ENCODE measurements at regions not wholly inside any gene's neighbourhood (a gene's known extent, or its start where the extent isn't known, plus 50 kb on each side); places are given as distances from the start of the nearest gene placed in this dataset.

DNA sequence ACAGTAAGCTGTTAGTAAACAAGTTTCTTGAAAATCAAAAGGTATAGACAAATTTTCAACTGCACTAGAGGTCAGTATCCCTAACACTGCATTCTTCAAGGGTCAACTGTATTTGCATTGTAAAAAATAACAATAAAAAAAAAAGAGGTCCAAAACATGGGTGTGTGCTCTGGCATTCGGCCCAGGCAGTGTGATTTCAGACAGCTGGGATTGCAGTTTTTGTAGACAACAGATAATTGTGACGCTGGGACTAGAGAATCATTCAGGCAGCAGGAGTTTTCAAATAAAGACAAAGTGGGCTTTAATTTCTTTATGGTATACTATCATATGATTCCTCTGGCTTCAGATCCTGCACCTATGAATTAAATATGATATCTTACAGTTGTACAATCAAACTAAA is 543.2 kb upstream of the SEMA3D start:
- Mint-ChIP-seq H3K27me3 (ENCODE audit: insufficient read depth) (no peaks in the 10 kb centered on the region), H3K4me1 (ENCODE audit: low read depth) (no peaks in the 10 kb centered on the region), H3K9me3 (peaks cover 3% of the 10 kb centered on the region), H3K4me3 (no peak overlapping the region), H3K27ac (no peak overlapping the region), H3K36me3 (ENCODE audit: low read depth) (no peaks in the 10 kb centered on the region)
- no peak for DNase-seq (ENCODE audit: low spot score)
- intact Hi-C loops (cut with micrococcal nuclease): no loop called here

GRCh38 chr7:85725026-85725425 is 538.2 kb upstream of the SEMA3D start:
- Mint-ChIP-seq H3K9me3 (no peaks in the 10 kb centered on the region), H3K27ac (no peak overlapping the region), H3K27me3 (ENCODE audit: insufficient read depth) (no peaks in the 10 kb centered on the region), H3K4me1 (ENCODE audit: low read depth) (no peaks in the 10 kb centered on the region), H3K4me3 (no peak overlapping the region), H3K36me3 (ENCODE audit: low read depth) (no peaks in the 10 kb centered on the region)
- DNase-seq (ENCODE audit: low spot score): no peak
- intact Hi-C loops (cut with micrococcal nuclease): no loop called here

DNA sequence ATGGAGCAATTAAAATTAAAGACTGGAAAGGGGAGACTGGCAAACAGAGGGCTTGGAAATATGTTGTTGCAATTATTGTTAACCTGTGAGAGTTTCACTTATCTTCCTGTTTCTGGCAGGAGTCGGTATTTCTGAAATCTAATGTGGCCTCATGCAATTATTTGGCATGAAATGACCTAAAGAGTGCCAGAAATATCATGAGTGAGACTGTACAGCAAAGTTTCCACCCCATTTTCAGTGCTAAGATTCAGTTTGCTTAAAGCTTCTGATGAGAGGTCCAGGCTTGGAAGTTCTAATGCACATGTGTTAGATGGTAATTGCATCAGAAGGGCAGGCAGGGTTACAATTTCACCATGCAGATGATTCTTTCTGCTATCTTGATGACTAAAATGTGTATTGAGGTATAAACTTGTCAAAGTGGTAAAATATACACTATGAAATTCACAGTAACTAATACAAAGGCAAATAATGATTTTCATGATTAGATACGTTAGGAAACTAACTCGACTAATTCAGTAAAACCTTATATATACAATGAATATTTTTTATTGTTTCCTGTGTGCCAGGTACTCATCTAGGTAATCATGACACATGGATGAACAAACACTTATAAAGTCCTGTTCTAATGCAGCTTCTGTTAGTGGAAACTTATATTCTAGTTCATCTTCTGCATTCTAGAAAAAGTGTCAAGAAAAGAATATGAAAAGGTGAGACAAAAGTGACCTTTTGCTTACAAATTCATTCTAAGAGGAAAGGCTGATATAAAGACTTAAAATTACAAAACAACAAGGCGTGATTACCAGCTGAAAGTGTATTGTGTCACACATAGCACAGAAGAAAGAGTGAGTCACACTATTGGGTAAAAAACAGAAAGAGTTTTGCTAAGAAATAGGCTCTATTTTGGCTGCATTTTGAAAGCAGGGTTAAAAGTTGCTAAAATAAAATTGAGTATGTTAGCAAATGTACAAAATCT is 533.4 kb upstream of the SEMA3D start:
- no peaks in the 10 kb centered on the region for H3K27me3 Mint-ChIP-seq (ENCODE audit: insufficient read depth)
- DNase-seq (ENCODE audit: low spot score): no peak
- intact Hi-C loops (cut with micrococcal nuclease): no loop called here
- no peak overlapping the region for H3K27ac Mint-ChIP-seq
- no peak overlapping the region for H3K4me3 Mint-ChIP-seq
- no peaks in the 10 kb centered on the region for H3K36me3 Mint-ChIP-seq (ENCODE audit: low read depth)
- H3K4me1 Mint-ChIP-seq (ENCODE audit: low read depth): no peaks in the 10 kb centered on the region
- no peaks in the 10 kb centered on the region for H3K9me3 Mint-ChIP-seq

- Mint-ChIP-seq H3K4me1 (ENCODE audit: low read depth) (no peaks in the 10 kb centered on the region), H3K4me3 (no peak overlapping the region), H3K9me3 (no peaks in the 10 kb centered on the region), H3K36me3 (ENCODE audit: low read depth) (no peaks in the 10 kb centered on the region), H3K27ac (no peak overlapping the region), H3K27me3 (ENCODE audit: insufficient read depth) (no peaks in the 10 kb centered on the region)
- DNase-seq (ENCODE audit: low spot score): no peak
- intact Hi-C loops (cut with micrococcal nuclease): no loop called here
Measured at GRCh38 chr7:85716353-85716752, 529.5 kb upstream of the SEMA3D start.

- intact Hi-C loops (cut with micrococcal nuclease): no loop called here
- no peaks in the 10 kb centered on the region for H3K36me3 Mint-ChIP-seq (ENCODE audit: low read depth)
- no peak overlapping the region for H3K4me3 Mint-ChIP-seq
- H3K4me1 Mint-ChIP-seq (ENCODE audit: low read depth): no peaks in the 10 kb centered on the region
- no peak for DNase-seq (ENCODE audit: low spot score)
- no peak overlapping the region for H3K27ac Mint-ChIP-seq
- no peaks in the 10 kb centered on the region for H3K9me3 Mint-ChIP-seq
- no peaks in the 10 kb centered on the region for H3K27me3 Mint-ChIP-seq (ENCODE audit: insufficient read depth)
Measured at GRCh38 chr7:85714951-85715350, 528.1 kb upstream of the SEMA3D start.

- no peaks in the 10 kb centered on the region for H3K27me3 Mint-ChIP-seq (ENCODE audit: insufficient read depth)
- H3K27ac Mint-ChIP-seq: no peak overlapping the region
- H3K4me1 Mint-ChIP-seq (ENCODE audit: low read depth): no peaks in the 10 kb centered on the region
- no peak overlapping the region for H3K4me3 Mint-ChIP-seq
- intact Hi-C loops (cut with micrococcal nuclease): no loop called here
- no peaks in the 10 kb centered on the region for H3K36me3 Mint-ChIP-seq (ENCODE audit: low read depth)
- H3K9me3 Mint-ChIP-seq: no peaks in the 10 kb centered on the region
- no peak for DNase-seq (ENCODE audit: low spot score)
Measured at GRCh38 chr7:85714043-85714578, 527.3 kb upstream of the SEMA3D start.

GRCh38 chr7:85713171-85713570 is 526.3 kb upstream of the SEMA3D start:
- H3K27me3 Mint-ChIP-seq (ENCODE audit: insufficient read depth): no peaks in the 10 kb centered on the region
- H3K9me3 Mint-ChIP-seq: no peaks in the 10 kb centered on the region
- no peaks in the 10 kb centered on the region for H3K4me1 Mint-ChIP-seq (ENCODE audit: low read depth)
- intact Hi-C loops (cut with micrococcal nuclease): no loop called here
- no peak overlapping the region for H3K27ac Mint-ChIP-seq
- H3K4me3 Mint-ChIP-seq: no peak overlapping the region
- DNase-seq (ENCODE audit: low spot score): no peak
- H3K36me3 Mint-ChIP-seq (ENCODE audit: low read depth): no peaks in the 10 kb centered on the region

GRCh38 chr7:85711894-85712293 is 525.0 kb upstream of the SEMA3D start:
- Mint-ChIP-seq H3K36me3 (ENCODE audit: low read depth) (no peaks in the 10 kb centered on the region), H3K27ac (no peak overlapping the region), H3K4me1 (ENCODE audit: low read depth) (no peaks in the 10 kb centered on the region), H3K4me3 (no peak overlapping the region), H3K27me3 (ENCODE audit: insufficient read depth) (no peaks in the 10 kb centered on the region), H3K9me3 (no peaks in the 10 kb centered on the region)
- intact Hi-C loops (cut with micrococcal nuclease): no loop called here
- no peak for DNase-seq (ENCODE audit: low spot score)

GRCh38 chr7:85710960-85711359 is 524.1 kb upstream of the SEMA3D start:
- H3K27me3 Mint-ChIP-seq (ENCODE audit: insufficient read depth): no peaks in the 10 kb centered on the region

DNA sequence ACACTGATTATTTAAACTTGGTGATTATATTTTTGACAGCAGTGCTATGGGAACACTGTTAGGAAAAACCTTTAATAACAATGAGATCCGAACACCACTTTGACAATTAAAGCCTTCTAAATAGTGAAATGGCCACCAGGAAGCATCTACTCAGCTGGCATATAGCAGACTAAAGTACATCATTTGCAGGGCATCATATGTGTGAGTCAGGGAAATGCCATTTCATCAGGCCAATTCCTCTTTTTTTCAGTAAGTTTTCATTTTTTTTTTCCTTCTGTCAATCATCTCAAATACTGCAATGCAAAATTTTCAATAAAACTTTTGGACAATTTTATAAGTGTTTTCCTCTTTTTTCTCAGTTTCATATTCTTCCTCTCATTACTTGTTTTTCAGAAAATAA is 521.4 kb upstream of the SEMA3D start:
- no peak overlapping the region for H3K4me3 Mint-ChIP-seq

More at GRCh38 chr7:85710960-85711359, 524.1 kb upstream of the SEMA3D start:
- intact Hi-C loops (cut with micrococcal nuclease): no loop called here
- H3K4me3 Mint-ChIP-seq: no peak overlapping the region
- no peak overlapping the region for H3K27ac Mint-ChIP-seq
- H3K9me3 Mint-ChIP-seq: no peaks in the 10 kb centered on the region
- no peak for DNase-seq (ENCODE audit: low spot score)
- H3K36me3 Mint-ChIP-seq (ENCODE audit: low read depth): no peaks in the 10 kb centered on the region
- H3K4me1 Mint-ChIP-seq (ENCODE audit: low read depth): no peaks in the 10 kb centered on the region

DNA sequence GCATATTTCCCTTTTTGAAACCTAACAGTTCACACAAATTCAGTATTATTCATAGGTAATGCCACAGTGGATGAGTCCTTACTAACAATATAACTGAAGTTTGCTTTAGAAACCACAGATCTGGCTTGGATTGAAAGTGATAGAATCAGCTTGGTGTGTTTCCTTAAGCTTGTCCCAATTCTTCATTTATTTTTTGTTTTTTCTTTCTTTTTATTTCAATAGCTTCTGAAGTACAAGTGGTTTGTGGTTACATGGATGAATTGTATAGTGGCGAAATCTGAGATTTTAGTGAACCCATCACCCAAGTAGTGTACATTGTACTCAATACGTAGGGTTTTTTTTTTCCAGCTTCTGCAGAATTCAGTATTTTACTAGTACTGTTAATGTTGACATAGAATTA is 518.2 kb upstream of the SEMA3D start:
- DNase-seq (ENCODE audit: low spot score): no peak
- intact Hi-C loops (cut with micrococcal nuclease): no loop called here
- Mint-ChIP-seq H3K27me3 (ENCODE audit: insufficient read depth) (no peaks in the 10 kb centered on the region), H3K27ac (no peak overlapping the region), H3K4me3 (no peak overlapping the region), H3K4me1 (ENCODE audit: low read depth) (no peaks in the 10 kb centered on the region), H3K36me3 (ENCODE audit: low read depth) (no peaks in the 10 kb centered on the region), H3K9me3 (no peaks in the 10 kb centered on the region)

More for the DNA sequence above, 521.4 kb upstream of the SEMA3D start:
- H3K27me3 Mint-ChIP-seq (ENCODE audit: insufficient read depth): no peaks in the 10 kb centered on the region
- intact Hi-C loops (cut with micrococcal nuclease): no loop called here
- no peak for DNase-seq (ENCODE audit: low spot score)
- H3K36me3 Mint-ChIP-seq (ENCODE audit: low read depth): no peaks in the 10 kb centered on the region
- no peaks in the 10 kb centered on the region for H3K4me1 Mint-ChIP-seq (ENCODE audit: low read depth)
- H3K9me3 Mint-ChIP-seq: no peaks in the 10 kb centered on the region
- no peak overlapping the region for H3K27ac Mint-ChIP-seq

- no peak overlapping the region for H3K27ac Mint-ChIP-seq
- no peak for DNase-seq (ENCODE audit: low spot score)
- H3K9me3 Mint-ChIP-seq: no peaks in the 10 kb centered on the region
- intact Hi-C loops (cut with micrococcal nuclease): no loop called here
- no peaks in the 10 kb centered on the region for H3K27me3 Mint-ChIP-seq (ENCODE audit: insufficient read depth)
- H3K4me3 Mint-ChIP-seq: no peak overlapping the region
- no peaks in the 10 kb centered on the region for H3K4me1 Mint-ChIP-seq (ENCODE audit: low read depth)
- no peaks in the 10 kb centered on the region for H3K36me3 Mint-ChIP-seq (ENCODE audit: low read depth)
Measured at GRCh38 chr7:85703251-85704010, 516.6 kb upstream of the SEMA3D start.

- DNase-seq (ENCODE audit: low spot score): no peak
- Mint-ChIP-seq H3K9me3 (no peaks in the 10 kb centered on the region), H3K27ac (no peak overlapping the region), H3K4me1 (ENCODE audit: low read depth) (no peaks in the 10 kb centered on the region), H3K4me3 (no peak overlapping the region), H3K27me3 (ENCODE audit: insufficient read depth) (no peaks in the 10 kb centered on the region), H3K36me3 (ENCODE audit: low read depth) (no peaks in the 10 kb centered on the region)
- intact Hi-C loops (cut with micrococcal nuclease): no loop called here
Measured at GRCh38 chr7:85702348-85702747, 515.5 kb upstream of the SEMA3D start.
